ENCODE measurements at regions not wholly inside any gene's neighbourhood (a gene's known extent, or its start where the extent isn't known, plus 50 kb on each side); places are given as distances from the start of the nearest gene placed in this dataset.

DNA sequence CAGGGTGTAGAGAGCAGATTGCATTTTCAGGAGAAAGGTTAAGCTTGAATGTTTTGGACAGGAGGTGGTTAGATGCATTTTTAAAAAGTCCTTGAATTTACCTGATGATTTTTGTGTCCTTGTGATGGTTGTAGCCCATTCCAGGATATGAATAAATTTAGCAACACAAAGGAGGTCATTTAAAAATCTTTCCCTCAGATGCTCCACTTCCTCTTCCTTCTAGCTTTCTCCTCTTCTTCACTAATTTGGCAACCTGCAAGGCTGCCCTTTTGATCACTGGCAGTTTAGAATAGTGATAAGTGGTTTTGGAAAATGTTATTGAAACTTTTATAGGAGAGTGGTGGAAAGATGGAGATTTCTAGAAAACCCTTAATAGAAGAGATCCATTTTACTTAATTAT lies 124.0 kb downstream of the LMO4 start:
- ChIA-PET POLR2A (no interaction called here), CTCF (no interaction called here)
- DNase-seq (ENCODE audit: extremely low spot score) = no peak
- TF ChIP-seq, protein P1, sequence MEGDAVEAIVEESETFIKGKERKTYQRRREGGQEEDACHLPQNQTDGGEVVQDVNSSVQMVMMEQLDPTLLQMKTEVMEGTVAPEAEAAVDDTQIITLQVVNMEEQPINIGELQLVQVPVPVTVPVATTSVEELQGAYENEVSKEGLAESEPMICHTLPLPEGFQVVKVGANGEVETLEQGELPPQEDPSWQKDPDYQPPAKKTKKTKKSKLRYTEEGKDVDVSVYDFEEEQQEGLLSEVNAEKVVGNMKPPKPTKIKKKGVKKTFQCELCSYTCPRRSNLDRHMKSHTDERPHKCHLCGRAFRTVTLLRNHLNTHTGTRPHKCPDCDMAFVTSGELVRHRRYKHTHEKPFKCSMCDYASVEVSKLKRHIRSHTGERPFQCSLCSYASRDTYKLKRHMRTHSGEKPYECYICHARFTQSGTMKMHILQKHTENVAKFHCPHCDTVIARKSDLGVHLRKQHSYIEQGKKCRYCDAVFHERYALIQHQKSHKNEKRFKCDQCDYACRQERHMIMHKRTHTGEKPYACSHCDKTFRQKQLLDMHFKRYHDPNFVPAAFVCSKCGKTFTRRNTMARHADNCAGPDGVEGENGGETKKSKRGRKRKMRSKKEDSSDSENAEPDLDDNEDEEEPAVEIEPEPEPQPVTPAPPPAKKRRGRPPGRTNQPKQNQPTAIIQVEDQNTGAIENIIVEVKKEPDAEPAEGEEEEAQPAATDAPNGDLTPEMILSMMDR (IDR thresholded peaks at IDR 0.05; ENCODE audit: control extremely low read depth, extremely low read depth, low read depth, missing control alignments) = no peak

GRCh38 chr1:87457408-87457807 lies 128.7 kb downstream of the LMO4 start:
- DNase-seq (ENCODE audit: extremely low spot score) = no peak
- CTCF ChIA-PET = no interaction called here
- POLR2A ChIA-PET = no interaction called here
- TF ChIP-seq, protein P1 (IDR thresholded peaks at IDR 0.05; ENCODE audit: control extremely low read depth, extremely low read depth, low read depth, missing control alignments) = no peak

- TF ChIP-seq, protein P1 (IDR thresholded peaks at IDR 0.05; ENCODE audit: control extremely low read depth, extremely low read depth, low read depth, missing control alignments) = no peak
- DNase-seq (ENCODE audit: extremely low spot score) = no peak
- ChIA-PET POLR2A (no interaction called here), CTCF (no interaction called here)
Observed at GRCh38 chr1:87462894-87463293, 134.2 kb downstream of the LMO4 start.

GRCh38 chr1:87464022-87464490 lies 135.4 kb downstream of the LMO4 start:
- DNase-seq (ENCODE audit: extremely low spot score) = peak; percentile 11
- CTCF ChIA-PET = interaction anchor here (0.9 kb wide), 1 partner anchor 13 kb away, joined by 3 read pairs; no protein-coding TSS in a partner anchor
- TF ChIP-seq, protein P1 (IDR thresholded peaks at IDR 0.05; ENCODE audit: control extremely low read depth, extremely low read depth, low read depth, missing control alignments) = no peak
- POLR2A ChIA-PET = no interaction called here

DNA sequence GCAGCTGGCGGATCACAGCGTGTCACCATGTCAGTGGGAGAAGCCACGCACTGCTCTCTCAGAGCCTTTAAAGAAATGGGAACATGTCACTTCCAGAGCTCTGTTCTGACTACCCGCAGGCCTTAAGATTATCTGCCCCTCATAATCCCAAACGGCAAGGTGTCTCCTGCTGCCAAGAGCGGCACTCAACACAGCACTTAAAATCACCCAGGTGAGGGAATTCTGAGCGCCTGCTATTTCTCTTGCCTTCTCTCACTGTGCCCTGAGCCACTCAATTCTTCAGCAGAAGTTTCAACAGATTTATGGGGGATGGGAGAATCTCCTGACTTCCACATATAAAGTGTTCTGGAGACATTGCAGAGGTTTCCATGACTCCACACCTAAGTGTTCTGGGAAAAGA lies 137.9 kb downstream of the LMO4 start:
- TF ChIP-seq, protein P1 (IDR thresholded peaks at IDR 0.05; ENCODE audit: control extremely low read depth, extremely low read depth, low read depth, missing control alignments) = no peak
- POLR2A ChIA-PET = no interaction called here
- CTCF ChIA-PET = interaction anchor here (1.5 kb wide), 1 partner anchor 19 kb away, joined by 3 read pairs; no protein-coding TSS in a partner anchor
- no peak for DNase-seq (ENCODE audit: extremely low spot score)

GRCh38 chr1:87472716-87473115 lies 144.0 kb downstream of the LMO4 start:
- TF ChIP-seq, protein P1 (IDR thresholded peaks at IDR 0.05; ENCODE audit: control extremely low read depth, extremely low read depth, low read depth, missing control alignments) = no peak
- ChIA-PET CTCF (interaction anchor here (0.9 kb wide), 1 partner anchor 15 kb away, joined by 4 read pairs; no protein-coding TSS in a partner anchor), POLR2A (no interaction called here)
- no peak for DNase-seq (ENCODE audit: extremely low spot score)

Measured in GM10248 (cell line).